Activated naive CD4-positive, alpha-beta T cell treated with Interleukin-2 at 50 U/mL for 16 hours (primary cell): ENCODE measurements at regions not wholly inside any gene's neighbourhood (a gene's known extent, or its start where the extent isn't known, plus 50 kb on each side); places are given as distances from the start of the nearest gene placed in this dataset.
"Not testable (repeated sequence)": the region's sequence is repeated elsewhere in the genome, so short reads cannot be mapped to it uniquely, and the experiment has no call there.

Experiments used
- DNase-seq: peaks from one replicate; pipeline ENCODE4 v3.0.0-alpha.2; 2020

GRCh38 chr5:158513490-158514318 is 586.0 kb downstream of the EBF1 start:
- no peak for DNase-seq

GRCh38 chr5:158511454-158511853 is 588.3 kb downstream of the EBF1 start:
- no peak for DNase-seq

GRCh38 chr5:158510479-158510878 is 589.2 kb downstream of the EBF1 start:
- no peak for DNase-seq

- DNase-seq, result no peak
These were observed 593.1 kb downstream of the EBF1 start for GRCh38 chr5:158506648-158507047.

- no peak for DNase-seq
These were observed 597.0 kb downstream of the EBF1 start for GRCh38 chr5:158502686-158503085.

- no peak for DNase-seq
These were observed 599.8 kb downstream of the EBF1 start for GRCh38 chr5:158499892-158500418.

- no peak for DNase-seq
These were observed 600.4 kb downstream of the EBF1 start for GRCh38 chr5:158499075-158499891.

- DNase-seq, result no peak
These were observed 603.1 kb downstream of the EBF1 start for GRCh38 chr5:158496624-158497023.

- DNase-seq, result no peak
These were observed 605.2 kb downstream of the EBF1 start for GRCh38 chr5:158494541-158494940.

- DNase-seq, result not testable (repeated sequence)
These were observed 605.7 kb downstream of the EBF1 start for GRCh38 chr5:158494044-158494443.

GRCh38 chr5:158492841-158493242 is 606.9 kb downstream of the EBF1 start:
- no peak for DNase-seq

GRCh38 chr5:158492136-158492535 is 607.6 kb downstream of the EBF1 start:
- DNase-seq, result no peak

GRCh38 chr5:158487664-158488063 is 612.1 kb downstream of the EBF1 start:
- no peak for DNase-seq

- no peak for DNase-seq
These were observed 612.6 kb downstream of the EBF1 start for GRCh38 chr5:158487156-158487555.

- no peak for DNase-seq
These were observed 613.1 kb downstream of the EBF1 start for GRCh38 chr5:158486566-158486965.

GRCh38 chr5:158485604-158486081 is 614.1 kb downstream of the EBF1 start:
- no peak for DNase-seq

GRCh38 chr5:158485047-158485446 is 614.7 kb downstream of the EBF1 start:
- no peak for DNase-seq

- no peak for DNase-seq
These were observed 615.6 kb downstream of the EBF1 start for GRCh38 chr5:158484150-158484549.

GRCh38 chr5:158483281-158483860 is 616.3 kb downstream of the EBF1 start:
- DNase-seq, result no peak

- DNase-seq, result no peak
These were observed 617.6 kb downstream of the EBF1 start for GRCh38 chr5:158482125-158482524.

- DNase-seq, result no peak
These were observed 619.2 kb upstream of the CLINT1 start for GRCh38 chr5:158478139-158478538.

GRCh38 chr5:158477214-158477613 is 618.3 kb upstream of the CLINT1 start:
- DNase-seq, result no peak

- no peak for DNase-seq
These were observed 614.2 kb upstream of the CLINT1 start for GRCh38 chr5:158473016-158473635.
